ENCODE measurements at regions not wholly inside any gene's neighbourhood (a gene's known extent, or its start where the extent isn't known, plus 50 kb on each side); places are given as distances from the start of the nearest gene placed in this dataset.

GRCh38 chr6:56377295-56377694, 129.9 kb upstream of the COL21A1 start:
- no peak for TF ChIP-seq CTCF (IDR thresholded peaks at IDR 0.05)
- no peak for TF ChIP-seq POLR2A (IDR thresholded peaks at IDR 0.05)
